HG03432 (cell line): ENCODE measurements at regions not wholly inside any gene's neighbourhood (a gene's known extent, or its start where the extent isn't known, plus 50 kb on each side); places are given as distances from the start of the nearest gene placed in this dataset.
"Not testable (repeated sequence)": the region's sequence is repeated elsewhere in the genome, so short reads cannot be mapped to it uniquely, and the experiment has no call there.

ENCODE experiments used
- ATAC-seq: cut with Tn5 transposase; IDR thresholded peaks from one replicate; pipeline ENCODE4 v1.9.1; 2021; ENCODE audit warnings: mild to moderate bottlenecking, moderate library complexity; ENCODE audit not compliant: unreplicated experiment

DNA sequence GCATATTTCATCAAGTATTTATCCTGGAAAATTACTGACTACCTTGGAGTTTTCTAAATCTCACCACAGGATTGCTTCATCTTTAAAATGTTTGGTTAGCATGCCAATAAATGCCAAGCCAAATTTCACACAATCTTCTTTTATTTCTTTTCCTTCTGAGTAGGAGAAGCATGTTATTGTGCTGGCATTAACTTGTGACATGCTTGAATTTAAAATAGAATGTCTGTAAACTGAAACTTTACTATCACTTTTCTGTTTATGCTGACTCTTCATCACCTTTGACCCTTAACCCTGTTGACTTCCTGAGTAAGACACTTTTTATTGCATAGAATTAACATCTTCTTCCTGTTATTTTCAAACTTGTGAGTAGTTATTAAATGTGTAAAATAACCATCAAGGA, 56.2 kb upstream of the LRRTM4 start:
- no peak for ATAC-seq

DNA sequence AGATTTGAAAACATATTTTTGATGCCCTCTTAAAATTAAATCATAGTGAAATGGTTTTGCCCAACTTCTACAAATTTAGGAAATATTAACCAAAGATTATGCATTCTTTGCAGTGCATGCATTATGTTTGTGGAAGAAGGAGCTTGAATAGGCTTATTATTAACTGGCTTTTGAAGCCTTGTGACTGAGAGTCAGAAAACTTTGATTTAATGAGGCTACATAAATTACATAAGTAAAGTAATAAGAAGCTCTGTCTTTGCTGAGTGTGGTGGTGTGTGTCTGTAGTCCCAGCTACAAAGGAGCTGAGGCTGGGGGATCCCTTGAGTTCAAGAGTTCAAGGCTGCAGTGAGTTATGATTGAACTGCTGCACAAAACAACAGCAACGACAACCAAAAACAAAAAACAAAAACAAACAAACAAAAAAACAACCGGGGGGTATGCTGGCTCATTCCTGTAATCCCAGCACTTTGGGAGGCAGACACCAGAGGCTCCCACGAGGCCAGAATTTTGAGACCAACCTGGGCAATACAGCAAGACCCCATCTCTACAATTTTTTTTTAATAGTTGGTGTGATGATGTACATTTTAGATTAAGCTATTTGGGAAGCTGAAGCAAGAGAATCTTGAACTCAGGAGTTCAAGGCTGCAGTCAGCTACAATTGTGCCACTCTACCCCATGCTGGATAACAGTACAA, 57.0 kb upstream of the LRRTM4 start:
- no peak for ATAC-seq

DNA sequence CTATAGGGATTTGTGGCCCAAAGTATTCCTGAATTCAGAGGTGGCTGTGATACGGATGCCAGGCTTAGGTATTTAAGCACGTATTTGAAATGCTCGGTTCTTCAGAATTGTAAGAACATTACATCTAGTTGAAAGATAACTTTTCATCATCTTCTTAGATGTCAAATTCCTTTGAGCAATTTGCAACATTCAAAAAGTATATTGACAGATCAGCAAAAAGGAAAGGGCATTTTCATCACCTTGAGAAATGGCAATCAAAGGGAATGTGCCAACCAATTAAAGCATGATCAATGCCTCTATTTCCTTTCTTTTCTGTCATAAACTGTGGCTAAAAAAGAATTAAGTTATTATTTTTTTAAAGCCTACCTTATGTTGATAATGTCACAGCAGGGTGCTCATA, 66.3 kb upstream of the LRRTM4 start:
- ATAC-seq = no peak

DNA sequence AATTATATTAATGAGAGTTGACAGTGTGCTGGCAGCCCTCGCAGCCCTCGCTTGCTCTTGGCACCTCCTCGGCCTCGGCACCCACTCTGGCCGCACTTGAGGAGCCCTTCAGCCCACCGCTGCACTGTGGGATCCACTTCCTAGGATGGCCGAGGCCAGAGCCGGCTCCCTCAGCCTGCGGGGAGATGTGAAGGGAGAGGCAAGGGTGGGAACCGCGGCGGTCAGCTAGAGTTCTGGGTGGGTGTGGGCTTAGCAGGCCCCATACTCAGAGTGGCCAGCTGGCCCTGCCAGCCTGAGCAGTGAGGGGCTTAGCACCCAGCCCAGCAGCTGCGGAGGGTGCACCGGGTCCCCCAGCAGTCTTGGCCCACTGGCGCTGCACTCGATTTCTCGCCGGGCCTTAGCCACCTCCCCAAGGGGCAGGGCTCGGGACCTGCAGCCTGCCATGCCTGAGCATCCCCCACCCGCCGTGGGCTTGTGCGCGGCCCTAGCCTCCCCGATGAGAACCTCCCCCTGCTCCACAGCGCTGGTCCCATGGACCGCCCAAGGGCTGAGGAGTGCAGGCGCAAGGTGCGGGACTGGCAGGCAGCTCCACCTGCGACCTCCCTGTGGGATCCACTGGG, 68.2 kb upstream of the LRRTM4 start:
- ATAC-seq = no peak

DNA sequence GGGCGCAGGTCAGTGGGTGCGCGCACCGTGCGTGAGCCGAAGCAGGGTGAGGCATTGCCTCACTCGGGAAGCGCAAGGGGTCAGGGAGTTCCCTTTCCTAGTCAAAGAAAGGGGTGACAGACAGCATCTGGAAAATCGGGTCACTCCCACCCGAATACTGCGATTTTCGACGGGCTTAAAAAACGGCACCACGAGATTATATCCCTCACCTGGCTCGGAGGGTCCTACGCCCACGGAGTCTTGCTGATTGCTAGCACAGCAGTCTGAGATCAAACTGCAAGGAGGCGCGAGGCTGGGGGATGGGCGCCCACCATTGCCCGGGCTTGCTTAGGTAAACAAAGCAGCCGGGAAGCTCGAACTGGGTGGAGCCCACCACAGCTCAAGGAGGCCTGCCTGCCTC, 70.8 kb upstream of the LRRTM4 start:
- ATAC-seq = not testable (repeated sequence)

DNA sequence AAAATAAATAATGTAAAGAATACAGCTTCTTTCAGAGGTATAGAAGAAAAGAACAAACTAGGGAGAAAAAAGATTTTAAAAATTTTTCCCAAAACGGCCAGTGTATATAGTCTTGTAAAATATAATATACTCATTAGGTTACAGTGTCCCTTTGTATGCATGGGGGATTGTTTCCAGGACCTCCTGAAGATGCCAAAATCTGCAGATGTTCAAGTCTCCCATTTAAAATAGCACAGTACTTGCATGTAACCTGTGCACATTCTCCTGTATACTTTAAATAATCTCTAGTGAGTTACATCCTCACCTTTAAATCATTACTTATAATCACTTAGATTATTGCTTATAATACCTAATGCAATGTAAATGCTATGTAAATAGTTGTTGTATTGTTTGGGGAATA, 80.6 kb upstream of the LRRTM4 start:
- ATAC-seq = no peak

DNA sequence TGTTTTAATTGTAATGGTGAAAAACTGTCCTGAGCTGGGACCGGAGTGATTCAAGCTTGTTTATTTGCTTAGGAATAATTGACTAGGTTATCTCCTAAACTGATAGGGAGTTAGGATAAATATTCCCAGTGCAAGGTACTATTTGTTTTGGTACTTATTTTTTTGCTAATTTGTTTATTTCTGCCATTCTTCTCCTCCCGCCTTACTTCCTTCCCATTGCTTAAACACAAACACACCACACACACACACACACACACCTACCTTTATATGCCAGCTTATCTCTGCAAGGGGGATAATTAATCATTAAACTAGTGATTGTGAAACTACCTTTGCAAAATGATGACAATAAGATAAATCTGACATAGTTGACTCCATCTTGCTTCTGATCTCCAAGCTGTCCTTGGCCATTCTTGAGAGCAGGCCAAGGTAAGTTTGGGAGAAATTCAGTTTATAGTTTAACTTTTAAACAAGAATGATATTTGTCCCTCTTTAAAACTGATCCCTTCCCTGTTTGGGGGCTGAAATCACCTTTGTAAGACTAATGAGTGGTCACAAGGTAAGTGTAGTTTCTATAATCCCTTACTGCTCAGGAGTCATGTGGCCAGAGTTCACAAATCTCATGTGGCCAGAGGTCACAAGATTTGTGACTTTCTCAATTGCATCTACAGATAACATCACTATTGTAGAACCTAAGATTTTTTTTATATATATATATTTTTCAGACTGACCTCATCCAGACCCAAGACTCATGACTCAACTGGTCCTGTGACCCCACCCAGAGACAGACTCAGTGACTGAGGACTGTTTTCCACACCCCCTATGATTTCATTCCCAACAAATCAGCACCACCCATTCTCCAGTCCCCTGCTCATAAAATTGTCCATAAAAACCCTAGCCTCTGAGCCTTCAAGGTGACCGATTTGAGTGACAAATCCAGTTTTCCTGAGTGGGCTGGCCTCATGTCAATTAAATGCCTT, 83.1 kb upstream of the LRRTM4 start:
- ATAC-seq = no peak

DNA sequence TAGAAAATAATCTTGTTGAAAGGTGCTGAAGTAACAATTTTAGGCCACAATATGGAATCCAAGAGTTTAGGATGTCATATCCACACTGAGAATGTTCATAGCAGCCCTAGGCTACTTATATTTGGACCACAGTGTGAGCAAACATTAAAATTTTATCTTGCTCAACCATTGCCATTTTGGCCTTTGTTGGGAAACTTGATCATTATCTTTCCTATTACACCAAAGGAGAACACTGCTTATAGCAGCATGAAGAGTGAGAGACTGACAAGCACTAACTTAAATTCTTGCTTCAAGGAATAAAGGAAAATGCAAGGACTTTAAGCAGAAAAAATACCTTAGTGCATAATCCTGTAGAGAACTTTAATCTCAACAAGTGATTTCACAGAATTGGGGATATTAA, 86.3 kb upstream of the LRRTM4 start:
- ATAC-seq = no peak

DNA sequence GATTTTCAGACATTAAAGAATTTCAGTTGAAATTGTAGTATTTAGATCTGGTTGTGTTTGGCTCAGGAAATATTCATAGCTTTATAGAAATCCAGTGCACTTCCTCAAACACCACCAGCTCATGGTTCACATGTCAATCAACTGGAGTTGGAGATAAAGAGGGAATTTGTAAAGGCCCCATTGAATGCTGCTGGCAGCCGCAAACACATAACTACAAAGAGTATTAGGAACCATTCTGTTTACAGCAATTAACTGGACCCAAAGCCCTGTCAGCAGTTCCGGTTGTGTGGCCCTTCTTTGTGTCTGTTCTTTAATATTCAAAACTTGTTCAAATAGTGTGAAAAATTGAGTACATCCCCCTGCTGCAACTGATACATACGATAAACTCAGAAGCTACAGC, 107.4 kb upstream of the LRRTM4 start:
- no peak for ATAC-seq

DNA sequence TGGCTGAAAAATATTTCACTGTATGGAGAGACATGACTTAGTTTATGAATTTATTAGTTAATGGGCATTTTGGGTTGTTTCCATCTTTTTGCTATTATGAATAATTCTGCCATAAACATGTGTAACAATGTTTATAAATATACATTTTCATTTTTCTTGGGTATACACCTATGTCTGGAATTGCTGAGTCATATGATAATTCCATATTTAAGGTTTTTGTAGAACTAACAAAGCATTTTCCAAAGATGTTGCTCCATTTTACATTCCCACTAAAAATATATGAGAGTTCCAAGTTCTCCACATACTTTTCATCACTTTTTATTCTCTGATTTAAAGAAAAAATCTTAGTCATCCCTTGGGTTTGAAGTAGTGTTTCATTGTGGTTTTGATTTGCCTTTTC, 108.8 kb upstream of the LRRTM4 start:
- no peak for ATAC-seq

DNA sequence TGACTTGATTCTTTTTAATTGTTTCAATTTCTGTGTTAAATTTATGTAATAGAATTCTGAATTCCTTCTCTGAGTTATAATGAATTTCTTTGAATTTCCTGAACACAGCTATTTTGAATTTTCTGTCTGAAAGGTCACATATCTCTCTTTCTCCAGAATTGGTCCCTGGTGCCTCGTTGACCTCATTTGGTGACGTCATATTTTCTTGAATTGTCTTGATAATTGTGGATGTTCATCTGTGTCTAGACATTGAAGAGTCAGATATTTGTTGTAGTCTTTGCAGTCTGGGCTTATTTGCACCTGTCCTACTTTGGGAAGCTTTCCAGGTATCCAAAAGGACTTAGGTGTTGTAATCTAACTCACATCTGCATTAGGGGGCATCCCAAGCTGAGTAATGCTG, 111.4 kb upstream of the LRRTM4 start:
- ATAC-seq = no peak

DNA sequence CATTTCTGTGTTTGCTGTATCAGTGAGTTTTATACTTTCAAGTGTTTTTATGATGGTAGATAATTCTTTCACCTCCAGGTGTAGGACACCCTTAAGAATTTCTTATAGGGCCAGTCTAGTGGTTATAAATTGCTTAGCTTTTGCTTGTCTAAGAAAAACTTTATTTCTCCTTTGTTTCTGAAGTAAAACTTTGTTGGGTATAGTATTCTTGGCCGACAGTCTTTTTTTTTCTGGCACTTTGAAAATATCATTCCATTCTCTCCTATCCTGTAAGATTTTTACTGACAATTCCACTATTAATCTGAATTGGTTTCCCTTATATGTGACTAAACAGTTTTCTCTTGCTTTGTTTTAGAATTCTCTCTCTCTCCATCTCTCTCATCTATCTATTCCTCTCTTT, 118.7 kb upstream of the LRRTM4 start:
- ATAC-seq = no peak

DNA sequence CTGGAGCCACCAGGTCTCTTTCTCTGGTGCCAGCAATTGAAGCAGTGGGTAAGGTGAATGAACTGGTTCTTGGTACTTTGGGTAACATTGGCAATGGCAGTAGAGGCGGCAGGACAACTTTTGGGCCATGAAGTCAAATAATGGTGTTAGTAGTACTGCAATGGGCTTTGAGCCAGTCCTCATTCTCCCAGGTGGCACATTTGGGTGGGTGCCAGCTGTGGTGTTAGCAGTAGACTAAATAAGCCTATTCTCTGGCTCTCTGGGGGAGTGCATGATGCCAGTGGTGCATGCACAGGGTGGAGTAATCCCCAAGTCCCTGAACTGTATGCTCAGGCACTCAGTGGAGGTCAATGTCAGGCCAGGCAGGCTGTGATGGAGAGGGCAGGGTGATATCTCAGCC, 120.2 kb upstream of the LRRTM4 start:
- no peak for ATAC-seq

DNA sequence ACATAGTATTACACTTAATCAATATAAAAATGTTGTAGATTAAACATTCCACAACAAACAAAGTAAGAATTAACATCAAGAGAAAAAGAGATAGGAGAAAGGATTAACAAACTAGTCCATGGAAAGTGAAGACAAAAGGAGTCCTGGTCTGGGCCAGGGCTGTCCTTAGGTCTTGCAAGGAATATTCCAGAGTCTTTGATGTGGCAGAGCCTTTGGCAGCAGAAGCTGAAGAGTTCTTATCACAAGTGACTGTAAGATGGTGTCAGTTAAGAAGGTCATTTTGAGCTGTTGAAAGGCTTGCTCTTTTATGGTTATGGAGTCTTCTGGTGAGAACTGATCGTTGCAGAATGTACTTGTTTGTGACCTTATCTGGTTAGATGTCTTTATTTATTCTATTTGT, 127.7 kb upstream of the LRRTM4 start:
- ATAC-seq = no peak

DNA sequence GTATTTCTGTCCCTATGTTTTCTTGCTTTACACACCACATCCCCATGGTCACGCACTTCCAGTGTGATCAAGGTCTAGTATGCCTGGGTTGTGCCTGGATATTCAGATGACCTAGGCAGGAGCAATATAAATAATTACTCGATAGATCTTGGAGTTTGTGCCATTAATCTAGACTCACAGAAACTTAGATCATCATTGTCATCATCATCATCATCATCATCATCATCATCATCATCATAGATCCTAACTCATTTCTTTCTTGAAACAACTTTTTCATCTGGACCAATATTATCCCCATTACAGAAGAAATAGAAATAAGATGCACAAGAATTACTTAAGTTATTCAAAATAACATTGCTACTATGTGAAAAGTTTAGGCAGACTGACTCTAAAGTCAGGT, 130.3 kb upstream of the LRRTM4 start:
- ATAC-seq = no peak

DNA sequence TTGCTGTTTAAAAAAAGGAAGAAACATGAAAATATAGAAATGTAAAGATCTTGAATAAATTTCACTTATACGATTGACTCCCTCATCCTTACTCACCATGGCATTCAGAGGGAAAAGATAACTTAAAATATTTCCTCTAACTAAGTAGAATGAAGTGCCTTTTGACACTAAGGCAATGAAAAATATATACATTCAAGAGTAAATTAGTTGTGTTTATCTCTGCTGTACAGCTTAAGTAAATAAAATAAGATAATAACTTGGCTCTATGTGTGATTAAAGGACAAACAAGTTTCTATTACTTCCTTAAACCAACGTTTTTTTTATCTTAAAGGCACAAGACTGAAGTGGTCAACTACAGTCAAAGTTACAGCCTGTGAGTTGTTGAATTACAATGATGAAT, 142.3 kb upstream of the LRRTM4 start:
- ATAC-seq = no peak

DNA sequence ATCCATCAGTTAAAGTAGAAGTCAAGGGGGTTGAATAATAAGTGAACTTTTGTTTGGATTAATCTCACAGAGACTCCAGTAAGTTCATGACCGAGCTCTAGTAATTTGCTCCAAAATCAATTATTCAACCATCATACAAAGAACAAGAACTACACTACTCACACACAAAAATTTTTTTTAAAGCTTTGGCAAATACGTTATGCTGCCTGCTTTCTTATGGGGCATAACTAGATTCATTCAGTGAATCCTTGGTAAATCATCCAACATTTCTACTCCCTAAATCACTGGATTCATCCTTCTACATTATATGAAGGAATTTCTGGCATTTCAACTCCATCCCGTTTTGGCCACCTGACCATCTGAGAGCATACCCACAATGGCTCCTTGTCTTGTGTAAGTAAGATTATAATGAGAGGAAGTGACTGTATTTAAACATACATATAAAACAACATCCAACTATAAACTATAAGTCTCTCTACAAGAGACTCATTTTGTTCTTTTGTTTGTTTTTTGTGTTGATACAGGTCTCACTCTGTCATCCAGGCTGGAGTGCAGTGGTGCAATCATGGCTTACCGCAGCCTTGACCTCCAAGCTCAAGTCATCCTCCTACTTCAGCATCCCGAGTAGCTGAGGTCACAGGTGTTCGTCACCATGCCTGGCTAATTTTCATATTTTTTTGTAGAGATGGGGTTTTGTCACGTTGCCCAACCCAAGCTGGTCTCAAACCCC, 144.2 kb upstream of the LRRTM4 start:
- no peak for ATAC-seq

DNA sequence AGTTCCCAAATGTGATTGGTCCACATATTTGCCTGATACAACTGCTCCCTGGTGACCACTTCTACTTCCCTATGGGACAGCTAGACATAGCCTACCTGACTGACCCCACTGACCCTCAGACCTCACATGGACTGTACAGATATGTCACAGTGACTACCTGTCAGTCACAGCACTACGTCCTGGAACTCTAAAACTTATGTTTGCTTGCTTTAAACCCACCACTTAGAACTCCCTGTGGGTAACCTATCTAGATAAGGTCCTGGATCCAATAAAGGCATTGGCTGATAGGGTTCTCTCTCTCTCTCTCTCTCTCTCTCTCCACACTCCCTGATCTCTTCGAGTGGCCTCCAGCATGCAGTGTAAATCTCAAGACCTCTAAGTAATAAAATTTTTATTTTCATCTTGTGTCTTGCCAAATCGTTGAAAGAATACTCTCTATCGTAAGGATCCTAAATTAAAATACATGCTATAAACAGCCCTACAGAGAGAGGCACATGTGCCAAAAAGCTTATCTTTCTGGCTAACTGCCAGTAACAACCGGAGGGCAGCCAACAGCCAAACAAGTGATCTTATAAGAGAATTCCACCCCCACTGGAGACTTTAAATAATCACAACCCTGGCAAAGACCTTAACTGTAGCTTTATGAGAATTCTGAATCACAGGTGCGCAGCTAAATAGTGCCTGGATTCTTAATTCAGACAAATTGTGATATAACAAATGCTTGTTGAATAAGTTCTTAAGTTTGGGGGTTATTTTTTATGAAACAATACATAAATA, 162.6 kb upstream of the LRRTM4 start:
- not testable (repeated sequence) for ATAC-seq

DNA sequence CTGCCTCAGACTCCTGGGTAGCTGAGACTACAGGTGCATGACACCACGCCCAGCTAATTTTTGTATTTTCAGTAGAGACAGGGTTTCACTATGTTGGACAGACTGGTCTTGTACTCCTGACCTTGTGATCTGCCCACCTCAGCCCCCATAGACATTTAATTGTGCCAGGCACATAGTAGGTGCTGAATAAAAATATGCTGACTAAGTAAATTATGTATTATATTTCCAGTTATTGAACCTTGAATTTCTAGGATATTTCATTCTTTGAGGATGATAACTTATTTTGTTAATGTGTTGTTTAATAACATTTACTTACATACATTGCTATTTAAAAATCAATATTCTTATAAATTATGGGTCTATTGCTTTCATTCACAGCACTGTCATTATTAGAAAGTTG, 190.4 kb upstream of the LRRTM4 start:
- ATAC-seq = no peak

DNA sequence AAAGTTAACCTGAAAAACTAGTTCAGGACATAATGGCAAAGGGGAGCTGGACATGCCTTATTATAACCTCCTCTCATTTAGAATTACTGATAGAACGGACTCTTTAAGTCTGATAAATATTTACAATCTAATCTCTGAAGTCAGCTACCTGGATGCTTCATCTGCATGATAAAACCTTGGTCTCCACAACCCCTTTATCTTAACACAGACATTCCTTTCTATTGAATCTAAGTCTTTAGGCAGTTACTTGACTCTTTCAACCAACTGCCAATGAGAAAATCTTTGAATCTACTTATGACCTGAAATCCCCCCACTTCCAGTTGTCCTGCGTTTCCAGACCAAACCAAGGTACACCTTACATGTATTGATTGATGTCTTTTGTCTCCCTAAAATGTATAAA, 191.2 kb upstream of the LRRTM4 start:
- ATAC-seq = no peak
